GM19025 (cell line): ENCODE measurements at regions not wholly inside any gene's neighbourhood (a gene's known extent, or its start where the extent isn't known, plus 50 kb on each side); places are given as distances from the start of the nearest gene placed in this dataset.

Experiments
- ATAC-seq: cut with Tn5 transposase; IDR thresholded peaks from one replicate; pipeline ENCODE4 v1.9.1; 2021; ENCODE audit warnings: mild to moderate bottlenecking, low read depth, moderate library complexity; ENCODE audit not compliant: unreplicated experiment

GRCh38 chr2:832635-833034 lies 118.0 kb upstream of the SNTG2 start:
- ATAC-seq, result no peak

- ATAC-seq, result no peak
These were observed 119.0 kb upstream of the SNTG2 start for GRCh38 chr2:831622-832021.

- ATAC-seq, result no peak
These were observed 119.5 kb upstream of the SNTG2 start for GRCh38 chr2:831225-831536.

- no peak for ATAC-seq
These were observed 120.0 kb upstream of the SNTG2 start for GRCh38 chr2:830419-831224.

GRCh38 chr2:829047-829446 lies 121.6 kb upstream of the SNTG2 start:
- no peak for ATAC-seq

- ATAC-seq, result no peak
These were observed 125.7 kb upstream of the SNTG2 start for GRCh38 chr2:824954-825353.

GRCh38 chr2:824524-824923 lies 126.1 kb upstream of the SNTG2 start:
- no peak for ATAC-seq

- no peak for ATAC-seq
These were observed 129.1 kb upstream of the SNTG2 start for GRCh38 chr2:821546-821945.

GRCh38 chr2:819601-820000 lies 131.0 kb upstream of the SNTG2 start:
- no peak for ATAC-seq

- no peak for ATAC-seq
These were observed 131.5 kb upstream of the SNTG2 start for GRCh38 chr2:819121-819520.

- no peak for ATAC-seq
These were observed 133.2 kb upstream of the SNTG2 start for GRCh38 chr2:817336-818015.

- ATAC-seq, result no peak
These were observed 134.4 kb upstream of the SNTG2 start for GRCh38 chr2:816278-816677.

GRCh38 chr2:810397-810796 lies 133.2 kb upstream of the TMEM18 start:
- ATAC-seq, result no peak

- ATAC-seq, result no peak
These were observed 130.1 kb upstream of the TMEM18 start for GRCh38 chr2:807300-807699.

- ATAC-seq, result no peak
These were observed 128.5 kb upstream of the TMEM18 start for GRCh38 chr2:805664-806063.

GRCh38 chr2:797993-798392 lies 120.8 kb upstream of the TMEM18 start:
- no peak for ATAC-seq

GRCh38 chr2:797556-797955 lies 120.3 kb upstream of the TMEM18 start:
- no peak for ATAC-seq

GRCh38 chr2:796141-796985 lies 119.2 kb upstream of the TMEM18 start:
- no peak for ATAC-seq

- ATAC-seq, result no peak
These were observed 118.4 kb upstream of the TMEM18 start for GRCh38 chr2:795531-796041.

- no peak for ATAC-seq
These were observed 117.5 kb upstream of the TMEM18 start for GRCh38 chr2:794554-795241.

- no peak for ATAC-seq
These were observed 116.0 kb upstream of the TMEM18 start for GRCh38 chr2:793236-793635.
